Hippocampal formation (tissue), 2 donors: ENCODE measurements at regions not wholly inside any gene's neighbourhood (a gene's known extent, or its start where the extent isn't known, plus 50 kb on each side); places are given as distances from the start of the nearest gene placed in this dataset.
"Not testable (repeated sequence)": the region's sequence is repeated elsewhere in the genome, so short reads cannot be mapped to it uniquely, and the experiment has no call there.

Experiments
- DNase-seq, 2 donors: peaks; one replicate each; lab custom pipeline; 2025; lab: John Stamatoyannopoulos, UW

DNA sequence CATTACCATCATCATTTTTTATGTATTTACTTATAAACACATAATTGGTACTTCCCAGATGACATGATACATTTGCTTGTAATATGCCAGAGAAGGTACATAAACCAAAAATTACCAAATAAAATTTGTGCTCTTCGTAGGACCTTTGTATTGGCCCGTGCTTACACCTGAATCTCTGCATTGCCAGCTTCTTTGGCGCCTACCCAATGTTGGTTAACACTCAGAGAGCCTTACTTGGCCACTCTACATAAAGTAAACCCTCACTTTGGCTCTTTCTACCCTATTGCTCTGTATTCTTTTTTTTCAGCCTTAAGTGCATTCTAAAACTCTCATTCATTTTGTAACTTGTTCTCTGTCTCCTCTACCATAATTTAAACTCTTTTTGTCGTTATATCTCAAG, 148.1 kb upstream of the ZNF608 start:
- no peak for DNase-seq

- DNase-seq, result no peak
Measured at GRCh38 chr5:124895236-124895635, 148.8 kb upstream of the ZNF608 start.

DNA sequence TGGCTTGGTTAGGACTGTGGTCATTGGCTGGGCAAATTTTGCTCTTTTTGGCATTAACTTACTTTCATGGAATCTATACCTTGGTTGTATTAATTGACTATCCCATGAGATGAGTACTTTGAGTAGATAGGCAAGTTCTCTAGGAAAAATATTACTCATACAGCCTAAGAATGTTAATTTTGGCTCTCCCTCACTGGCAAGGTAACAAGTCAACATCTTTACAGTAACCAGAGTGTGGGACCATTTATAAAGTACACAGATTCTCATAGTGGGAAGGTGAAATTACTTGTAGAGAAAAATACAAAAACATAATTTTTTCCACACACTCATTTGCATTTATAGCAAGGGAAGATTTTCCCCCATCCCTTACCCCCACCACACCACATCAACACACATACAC, 154.6 kb upstream of the ZNF608 start:
- no peak for DNase-seq

DNA sequence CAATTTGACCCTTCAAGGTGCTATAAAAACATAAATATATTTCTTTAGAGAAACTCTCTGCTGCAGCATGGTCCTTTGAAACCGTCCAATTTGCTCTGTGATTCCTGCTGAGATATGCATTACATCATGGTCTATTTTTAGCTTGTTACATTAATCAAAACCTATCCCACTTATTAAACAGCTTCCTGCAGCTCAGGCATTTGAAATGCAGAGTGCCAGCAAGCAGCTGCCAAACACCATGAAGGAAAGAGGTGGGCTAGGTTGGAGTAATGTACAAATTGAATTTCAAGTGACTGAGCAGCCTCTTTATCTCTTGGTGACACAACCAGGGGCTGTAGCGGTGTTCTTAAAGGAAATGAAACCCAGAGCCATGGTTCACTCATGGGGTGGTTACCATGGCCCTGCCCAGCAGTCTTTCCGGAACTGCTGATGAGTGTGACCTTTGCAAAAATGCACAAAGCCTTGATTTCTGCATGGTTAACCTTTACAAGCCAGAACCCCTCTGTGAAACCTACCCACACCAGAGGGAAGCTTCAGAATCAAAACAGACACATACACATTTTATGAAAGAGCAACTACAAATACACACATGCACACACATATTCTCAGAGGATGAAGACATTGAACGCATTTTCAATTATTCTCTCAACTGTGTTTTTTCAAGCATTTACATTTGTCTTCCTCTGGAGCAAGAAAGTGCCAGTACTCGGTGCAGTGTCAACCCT, 155.8 kb upstream of the ZNF608 start:
- DNase-seq, result peak in 1 of 2 donors; percentile 36

GRCh38 chr5:124905256-124906130, 159.1 kb upstream of the ZNF608 start:
- no peak for DNase-seq

- peak; percentile 63 to 88 for DNase-seq
Measured at GRCh38 chr5:124906339-124907097, 160.1 kb upstream of the ZNF608 start.

- DNase-seq, result no peak
Measured at GRCh38 chr5:124907098-124907644, 160.7 kb upstream of the ZNF608 start.

GRCh38 chr5:124908581-124909451, 162.4 kb upstream of the ZNF608 start:
- DNase-seq, result peak in 1 of 2 donors; percentile 27

- DNase-seq, result no peak
Measured at GRCh38 chr5:124909734-124910133, 163.3 kb upstream of the ZNF608 start.

- no peak for DNase-seq
Measured at GRCh38 chr5:124910354-124911016, 164.0 kb upstream of the ZNF608 start.

DNA sequence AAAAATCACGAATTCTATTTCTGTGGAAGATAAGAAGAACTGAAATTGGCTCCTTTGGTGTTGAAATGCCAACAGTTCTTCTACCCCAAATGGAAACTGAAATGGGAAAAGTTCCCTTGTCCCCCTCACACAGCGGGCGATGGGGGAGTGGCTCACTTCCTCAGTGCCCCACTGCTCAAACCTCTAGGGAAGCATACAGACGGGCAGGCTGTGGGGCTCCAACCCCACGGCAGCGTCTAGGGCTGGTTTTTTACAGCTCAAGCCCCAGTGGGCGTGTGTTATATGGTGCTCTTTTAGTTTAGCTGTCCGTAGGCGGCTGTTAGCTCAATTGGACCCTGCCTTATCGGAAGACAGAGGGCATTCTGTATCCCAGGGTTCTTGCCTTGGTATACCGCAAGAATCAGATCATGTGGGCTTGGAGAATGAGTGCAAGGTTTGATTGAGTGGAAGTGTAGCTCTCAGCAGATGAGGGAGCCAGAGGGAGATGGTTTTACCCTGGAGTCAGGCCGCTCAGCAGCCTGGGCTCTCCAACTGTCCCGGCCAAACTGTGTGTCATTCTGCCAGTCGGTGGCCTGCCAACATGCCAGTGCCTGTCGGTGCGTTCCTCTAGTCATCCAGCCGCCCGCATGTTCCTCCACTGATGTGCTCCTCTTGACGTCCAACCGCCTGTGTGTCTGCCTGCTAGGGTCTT, 166.3 kb upstream of the ZNF608 start:
- peak in 1 of 2 donors; percentile 30 for DNase-seq

GRCh38 chr5:124913329-124913653, 166.9 kb upstream of the ZNF608 start:
- DNase-seq, result no peak

DNA sequence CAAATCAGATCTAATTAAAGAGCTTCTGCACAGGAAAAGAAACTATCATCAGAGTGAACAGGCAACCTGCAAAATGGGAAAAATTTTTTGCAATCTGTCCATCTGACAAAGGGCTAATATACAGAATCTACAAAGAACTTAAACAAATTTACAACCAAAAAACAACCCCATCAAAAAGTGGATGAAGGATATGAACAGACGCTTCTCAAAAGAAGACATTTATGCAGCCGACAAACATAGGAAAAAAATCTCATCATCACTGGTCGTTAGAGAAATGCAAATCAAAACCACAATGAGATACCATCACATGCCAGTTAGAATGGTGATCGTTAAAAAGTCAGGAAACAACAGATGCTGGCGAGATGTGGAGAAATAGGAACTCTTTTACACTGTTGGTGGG, 169.9 kb upstream of the ZNF608 start:
- DNase-seq, result not testable (repeated sequence)

GRCh38 chr5:124918618-124919017, 172.2 kb upstream of the ZNF608 start:
- DNase-seq, result no peak

- peak in 1 of 2 donors; percentile 38 for DNase-seq
Measured at GRCh38 chr5:124919076-124919475, 172.6 kb upstream of the ZNF608 start.

GRCh38 chr5:124919747-124920525, 173.5 kb upstream of the ZNF608 start:
- DNase-seq, result no peak

DNA sequence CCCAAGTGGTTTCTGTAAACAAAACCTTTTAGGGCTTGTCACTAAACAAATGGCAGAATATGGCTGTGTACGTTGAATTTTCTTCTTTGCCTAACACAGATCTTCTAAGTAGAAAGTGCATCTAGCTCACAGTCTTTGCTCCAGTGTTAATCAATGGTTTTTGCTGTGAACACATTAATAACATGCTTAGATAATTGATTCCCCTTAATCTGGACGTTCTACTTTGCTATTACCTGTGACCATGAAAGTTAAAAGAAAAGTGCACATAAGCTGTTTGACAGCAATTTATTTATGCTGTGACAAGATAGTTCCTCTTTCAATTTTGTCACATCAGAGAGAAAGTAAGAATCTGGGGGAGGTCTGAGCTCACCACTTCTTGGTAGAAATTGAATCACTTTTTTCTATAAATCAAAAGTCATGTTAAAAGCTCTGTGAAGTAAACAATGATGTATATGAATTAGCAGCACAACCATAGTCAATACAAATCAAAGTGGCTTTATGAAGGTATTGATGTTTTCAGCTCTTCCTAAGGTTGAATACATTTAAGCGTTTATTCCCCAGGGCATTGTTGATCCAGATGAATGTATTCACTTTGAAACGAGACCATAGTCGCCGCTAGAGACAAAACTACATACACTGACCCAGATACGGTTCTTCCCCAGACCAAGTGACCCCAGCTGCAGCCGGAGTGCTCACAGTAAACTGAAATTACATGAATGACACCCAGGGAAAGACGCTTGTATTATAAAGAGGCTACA, 174.6 kb upstream of the ZNF608 start:
- DNase-seq, result no peak

GRCh38 chr5:124921694-124922093, 175.3 kb upstream of the ZNF608 start:
- DNase-seq, result no peak
